ENCODE measurements at regions not wholly inside any gene's neighbourhood (a gene's known extent, or its start where the extent isn't known, plus 50 kb on each side); places are given as distances from the start of the nearest gene placed in this dataset.
"Not testable (repeated sequence)": the region's sequence is repeated elsewhere in the genome, so short reads cannot be mapped to it uniquely, and the experiment has no call there.

GRCh38 chr14:37848985-37849621, 253.7 kb downstream of the TTC6 start:
- DNase-seq = no peak

GRCh38 chr14:37851054-37851453, 255.6 kb downstream of the TTC6 start:
- no peak for DNase-seq

GRCh38 chr14:37855871-37856270, 260.4 kb downstream of the TTC6 start:
- no peak for DNase-seq

DNA sequence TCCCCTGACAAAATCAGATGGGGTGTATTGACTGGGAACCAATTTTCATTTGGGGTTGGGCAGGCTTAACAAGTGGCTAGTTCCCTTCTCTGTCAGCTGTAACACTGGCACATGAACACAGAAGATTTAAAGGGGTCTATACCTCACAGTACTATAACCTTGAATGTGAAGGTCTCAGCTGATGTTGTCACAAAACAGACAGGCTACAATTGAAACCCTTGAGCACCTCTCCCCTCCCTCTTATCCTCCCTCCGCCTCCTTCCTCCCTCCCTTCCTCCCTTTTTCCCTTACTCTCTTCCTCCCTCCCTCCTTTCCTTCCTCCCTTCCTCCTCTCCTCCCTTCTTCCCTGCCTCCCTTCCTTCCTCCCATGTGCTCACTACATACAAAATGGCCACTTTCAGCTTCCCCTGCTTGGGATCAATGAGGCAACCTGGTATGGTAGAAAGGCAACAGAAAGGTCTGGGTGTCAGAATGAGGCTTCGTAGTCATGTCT, 262.4 kb downstream of the TTC6 start:
- DNase-seq = no peak

- no peak for DNase-seq
Measured at GRCh38 chr14:37858733-37859132, 263.3 kb downstream of the TTC6 start.

DNA sequence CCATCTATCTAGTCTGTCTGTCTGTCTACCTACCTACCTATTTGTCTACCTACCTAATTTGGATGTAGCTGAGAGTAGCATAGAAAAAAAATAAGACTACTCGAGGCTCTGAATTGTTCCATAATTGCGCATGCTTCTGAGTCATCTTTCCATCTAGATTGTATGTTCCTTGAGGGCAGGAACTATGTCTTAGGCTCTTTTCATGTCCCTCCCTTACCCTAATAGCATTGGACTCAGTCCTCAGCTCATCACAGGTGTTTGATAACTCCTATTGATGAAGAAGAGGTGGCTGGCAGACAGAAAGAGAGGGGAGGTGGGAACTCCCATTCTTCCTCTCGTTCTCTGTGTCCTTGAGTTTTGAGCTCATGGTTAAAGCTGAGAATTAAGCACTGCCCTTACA, 263.7 kb downstream of the TTC6 start:
- DNase-seq = no peak

DNA sequence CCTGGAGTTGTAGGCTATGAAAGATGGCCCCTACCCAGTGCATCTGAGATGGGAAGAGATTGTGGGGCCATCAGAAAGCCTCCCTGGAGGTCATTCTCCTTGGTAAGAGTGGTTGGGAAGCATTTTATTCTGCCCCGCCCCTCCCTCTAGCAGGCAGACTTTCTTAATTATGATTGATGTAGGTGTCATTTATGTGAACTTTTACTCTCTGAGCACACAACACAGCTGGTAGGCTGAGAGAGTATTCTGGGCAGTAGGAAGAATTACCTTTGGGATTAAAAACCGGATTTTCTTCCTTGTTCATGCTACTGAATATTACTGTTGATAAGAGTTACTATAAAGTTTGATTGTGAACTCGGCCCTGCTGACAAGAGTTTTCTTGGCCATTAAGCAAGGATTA, 266.8 kb downstream of the TTC6 start:
- no peak for DNase-seq

DNA sequence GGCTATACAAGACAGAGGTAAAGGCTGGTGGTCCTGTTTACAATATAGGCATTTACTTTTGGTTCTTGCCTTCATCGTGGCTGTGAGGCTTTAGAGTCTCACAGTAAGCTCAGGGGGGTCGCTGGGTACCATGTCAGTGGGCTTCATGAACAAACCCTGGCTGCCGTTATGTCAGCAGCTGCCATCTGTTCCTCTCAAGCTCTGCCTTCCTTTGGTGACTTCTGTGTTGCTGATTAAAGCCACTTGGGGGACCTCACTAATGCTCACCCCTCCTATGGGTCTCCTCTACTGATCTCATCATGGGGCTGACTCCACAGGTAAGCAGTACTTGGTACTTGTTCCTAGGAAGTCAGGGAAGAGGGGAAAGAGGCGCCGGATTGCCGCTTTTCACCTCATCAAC, 268.7 kb downstream of the TTC6 start:
- DNase-seq = no peak

- no peak for DNase-seq
Measured at GRCh38 chr14:37864861-37865718, 269.7 kb downstream of the TTC6 start.

DNA sequence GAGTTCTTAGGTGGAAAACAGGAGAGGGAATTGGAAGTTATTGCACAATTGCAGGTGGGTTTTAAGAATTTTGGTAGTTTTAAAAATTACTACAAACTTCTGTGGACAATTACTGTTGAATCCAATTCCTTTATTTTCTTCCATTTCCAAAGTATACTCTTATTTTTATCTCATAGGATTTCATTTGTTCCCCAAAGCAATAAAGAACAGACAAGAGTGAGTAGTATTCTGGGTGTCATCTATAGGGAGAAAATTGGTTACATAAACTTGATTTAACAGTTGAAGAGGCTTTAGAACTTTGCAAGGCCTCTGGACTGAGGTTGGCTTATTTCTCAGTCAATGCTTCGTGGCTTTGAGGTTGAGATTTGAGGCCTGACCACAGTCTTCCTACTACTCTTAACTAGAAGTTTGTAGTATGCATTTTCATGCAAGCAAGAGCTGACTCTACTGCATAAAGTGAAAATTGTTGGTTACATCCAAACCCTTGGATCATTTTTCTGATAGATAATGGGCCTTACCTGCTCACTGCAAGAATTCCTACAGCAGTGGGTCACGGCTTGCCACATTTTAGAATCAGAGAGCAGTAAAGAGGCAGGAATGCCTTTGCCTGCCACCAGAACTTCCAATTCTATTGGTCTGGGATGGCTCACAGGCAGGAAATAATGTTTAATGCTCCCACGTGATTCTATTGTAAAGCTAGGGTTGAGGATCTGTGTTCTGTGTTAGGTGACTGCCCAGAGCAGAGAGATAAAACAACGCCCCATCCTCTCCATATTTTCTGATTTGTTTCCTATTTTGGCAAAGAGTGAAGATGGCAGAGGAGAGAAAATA, 270.5 kb downstream of the TTC6 start:
- no peak for DNase-seq

DNA sequence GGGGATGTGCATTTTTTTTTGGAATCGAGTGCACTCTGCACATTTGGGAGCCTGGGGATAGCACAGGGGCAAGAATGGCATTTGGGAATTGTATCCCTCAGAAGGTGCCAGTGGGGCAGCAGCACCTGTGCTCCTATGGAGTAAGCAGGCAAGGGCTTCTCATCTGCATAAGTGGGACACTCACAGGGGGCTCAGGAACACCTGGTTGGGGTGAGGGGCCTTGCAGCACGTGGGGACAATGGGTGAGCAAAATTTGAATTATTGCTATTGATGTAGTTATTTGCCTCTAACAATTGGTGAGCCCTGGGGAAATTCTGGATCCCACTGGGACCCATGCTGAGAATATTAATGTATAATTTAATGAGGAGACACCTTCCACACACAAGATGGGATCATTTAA, 274.2 kb downstream of the TTC6 start:
- DNase-seq = no peak

DNA sequence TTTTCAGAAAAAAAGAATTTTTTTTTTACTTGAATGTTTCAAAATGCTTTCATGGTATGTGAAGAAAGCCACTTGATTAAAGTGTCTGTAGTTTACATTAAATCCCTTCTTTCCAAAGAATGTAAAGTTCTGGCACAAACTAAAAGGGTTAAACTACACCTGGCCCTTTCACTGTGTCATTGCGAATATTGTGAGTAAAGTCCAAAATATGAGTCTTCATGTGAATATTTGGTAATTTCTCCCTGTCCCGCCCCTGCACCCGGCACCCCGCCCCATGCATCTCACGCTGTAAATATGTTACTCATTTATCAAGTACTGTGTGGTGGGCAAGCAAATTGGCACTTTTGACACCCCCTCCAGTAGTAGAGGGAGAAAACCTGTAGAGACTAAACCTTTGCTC, 274.7 kb downstream of the TTC6 start:
- no peak for DNase-seq

DNA sequence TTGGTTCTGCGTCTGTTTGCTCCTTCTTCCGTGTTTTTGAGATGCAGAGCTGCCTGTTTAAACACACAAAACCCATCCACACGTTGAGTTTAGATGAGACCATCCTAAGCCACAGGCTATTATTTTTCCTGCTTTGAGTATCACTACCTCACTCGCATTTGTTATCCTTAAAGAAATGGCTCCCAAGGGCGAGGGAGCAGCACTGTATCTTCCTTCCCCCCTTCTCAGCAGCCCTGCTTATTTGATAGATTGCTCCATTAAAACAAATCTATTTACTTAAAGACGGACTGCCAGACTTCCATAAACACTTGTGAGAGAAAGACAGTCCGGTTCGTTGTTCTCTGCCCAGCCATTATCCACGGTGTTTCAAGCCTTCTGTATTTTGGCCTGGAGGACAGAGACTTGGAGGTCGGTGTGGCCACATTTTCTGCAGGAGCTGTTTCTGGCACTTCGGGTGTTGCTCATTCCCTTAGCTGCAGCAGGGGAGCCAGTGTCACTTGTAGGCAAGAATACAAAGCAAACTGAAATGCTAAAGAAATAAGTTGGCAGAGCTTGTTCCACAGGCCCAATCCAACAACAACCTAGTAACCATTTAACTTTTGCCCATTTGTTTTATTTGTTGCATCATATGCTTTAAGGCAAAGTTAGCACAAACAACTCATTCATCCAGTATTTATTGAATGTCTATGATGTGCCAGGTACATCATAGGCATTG, 275.4 kb downstream of the TTC6 start:
- no peak for DNase-seq

- not testable (repeated sequence) for DNase-seq
Measured at GRCh38 chr14:37874065-37874428, 278.6 kb downstream of the TTC6 start.

DNA sequence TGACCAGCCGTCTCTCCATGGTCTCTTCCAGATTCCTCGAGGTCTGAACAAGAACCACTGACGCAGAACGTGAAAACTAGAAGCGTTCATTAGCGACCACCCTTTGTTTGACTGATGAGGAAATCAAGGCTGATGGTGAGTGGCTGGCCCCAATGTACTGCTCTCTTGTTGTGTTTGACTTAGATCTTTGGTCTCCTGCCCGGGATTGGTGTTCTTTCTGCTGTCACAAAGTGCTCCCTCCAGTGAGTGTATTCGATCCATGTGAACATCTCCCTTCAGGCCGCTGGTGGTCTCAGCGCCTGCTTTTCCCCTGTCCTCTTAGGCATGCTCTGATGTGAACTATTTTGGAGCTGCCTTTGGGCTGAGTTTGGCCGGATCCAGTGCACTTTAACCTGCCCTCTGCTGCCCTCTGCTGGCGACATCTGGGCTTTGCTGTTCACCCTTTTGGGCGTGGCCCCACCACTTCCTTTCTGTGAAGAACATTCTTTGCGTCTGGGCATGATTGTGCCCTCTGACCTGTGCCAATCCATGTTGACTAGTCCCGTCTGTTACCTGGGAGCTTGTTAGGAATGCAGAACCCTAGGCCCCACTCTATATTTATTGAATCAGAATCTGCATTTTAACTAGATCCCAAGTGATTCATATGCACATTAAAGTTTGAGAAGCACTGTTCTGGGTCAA, 279.1 kb downstream of the TTC6 start:
- peak; percentile 82 for DNase-seq

- no peak for DNase-seq
Measured at GRCh38 chr14:37888234-37888633, 292.8 kb downstream of the TTC6 start.

DNA sequence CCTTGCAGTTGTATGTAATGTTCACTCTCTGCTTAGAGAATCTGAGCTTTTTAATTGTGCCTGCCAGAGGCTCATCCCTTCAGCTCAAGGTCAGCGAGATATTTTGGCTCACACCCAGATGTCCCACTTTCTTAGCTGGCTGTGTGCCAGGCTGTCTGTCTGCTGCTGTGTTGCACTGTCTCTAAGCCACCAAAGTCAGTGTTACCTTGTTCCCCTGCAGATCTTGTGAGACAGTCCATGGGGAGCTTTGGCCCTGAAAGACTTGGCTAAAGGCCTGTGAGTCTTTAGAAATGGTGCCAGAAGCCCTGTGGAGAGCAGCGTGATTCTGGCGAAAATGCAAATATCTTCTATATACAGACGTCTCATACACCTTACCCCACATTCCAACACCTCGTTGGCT, 293.7 kb downstream of the TTC6 start:
- no peak for DNase-seq

- no peak for DNase-seq
Measured at GRCh38 chr14:37890095-37890494, 294.7 kb downstream of the TTC6 start.

GRCh38 chr14:37891500-37891899, 296.1 kb downstream of the TTC6 start:
- not testable (repeated sequence) for DNase-seq

- no peak for DNase-seq
Measured at GRCh38 chr14:37894463-37894862, 299.0 kb downstream of the TTC6 start.

GRCh38 chr14:37899365-37899764, 303.9 kb downstream of the TTC6 start:
- no peak for DNase-seq

DNA sequence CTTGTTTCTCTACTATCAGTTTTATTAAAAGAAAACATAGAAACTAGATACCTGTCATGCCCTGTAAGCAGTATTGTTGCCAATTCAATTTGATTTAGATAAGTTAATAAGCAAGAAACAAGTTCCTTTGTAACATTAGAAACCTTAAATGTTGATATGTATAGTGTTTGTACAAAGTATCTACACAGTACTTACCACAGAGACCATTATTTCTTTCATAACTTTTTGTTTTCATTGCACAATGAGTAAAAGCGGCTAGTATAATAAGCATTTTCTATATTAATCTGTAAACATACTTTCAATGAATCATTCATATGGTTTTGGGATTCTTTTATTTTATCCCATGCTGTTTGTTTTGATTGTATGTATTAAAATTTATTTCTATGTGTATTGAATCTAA, 305.1 kb downstream of the TTC6 start:
- DNase-seq = no peak
